DMS53 treated with DMSO at 0.1 percent for 48 hours (cell line): ENCODE measurements at regions not wholly inside any gene's neighbourhood (a gene's known extent, or its start where the extent isn't known, plus 50 kb on each side); places are given as distances from the start of the nearest gene placed in this dataset.
"Not testable (repeated sequence)": the region's sequence is repeated elsewhere in the genome, so short reads cannot be mapped to it uniquely, and the experiment has no call there.

Source experiments
- DNase-seq: peaks from one replicate; lab custom pipeline; 2025; ENCODE audit not compliant: unreplicated experiment; lab: John Stamatoyannopoulos, UW

DNA sequence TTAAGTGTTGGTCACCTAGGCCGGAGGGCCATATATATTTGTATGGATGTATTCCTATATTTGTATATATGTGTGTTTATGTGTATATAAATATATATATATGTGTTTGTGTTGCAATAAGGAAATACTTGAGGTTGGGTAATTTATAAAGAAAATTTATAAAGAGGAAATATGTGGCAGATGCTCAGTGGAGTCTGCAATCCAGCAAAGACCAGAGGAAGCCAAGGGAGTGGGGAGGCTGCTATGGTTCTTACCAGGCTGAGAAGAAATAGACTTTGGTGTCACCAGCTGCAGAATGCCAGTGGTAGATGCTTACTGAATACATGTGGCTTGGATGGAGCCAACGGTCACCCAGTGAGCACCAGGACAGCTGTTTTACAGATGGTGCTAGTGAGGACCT, 97.4 kb upstream of the ELOVL5 start:
- no peak for DNase-seq

DNA sequence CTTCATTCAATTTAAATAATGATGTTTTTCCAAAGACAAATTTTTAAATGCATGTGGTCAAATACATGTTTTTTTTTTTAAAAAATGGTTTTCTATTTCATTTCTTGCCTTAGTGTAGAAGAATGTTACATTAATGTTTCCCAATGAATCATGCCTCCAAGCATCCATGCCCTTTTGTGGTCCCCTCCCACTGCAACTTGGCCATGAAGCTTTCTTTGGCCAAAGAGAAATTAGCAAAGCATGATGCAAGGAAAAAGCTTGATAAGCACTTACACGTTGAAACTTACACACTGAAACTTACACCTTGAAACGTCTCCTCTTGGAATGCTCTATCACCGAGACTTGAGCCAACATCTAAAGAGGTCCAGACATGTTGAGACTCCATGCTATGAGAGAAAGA, 93.0 kb upstream of the ELOVL5 start:
- no peak for DNase-seq

DNA sequence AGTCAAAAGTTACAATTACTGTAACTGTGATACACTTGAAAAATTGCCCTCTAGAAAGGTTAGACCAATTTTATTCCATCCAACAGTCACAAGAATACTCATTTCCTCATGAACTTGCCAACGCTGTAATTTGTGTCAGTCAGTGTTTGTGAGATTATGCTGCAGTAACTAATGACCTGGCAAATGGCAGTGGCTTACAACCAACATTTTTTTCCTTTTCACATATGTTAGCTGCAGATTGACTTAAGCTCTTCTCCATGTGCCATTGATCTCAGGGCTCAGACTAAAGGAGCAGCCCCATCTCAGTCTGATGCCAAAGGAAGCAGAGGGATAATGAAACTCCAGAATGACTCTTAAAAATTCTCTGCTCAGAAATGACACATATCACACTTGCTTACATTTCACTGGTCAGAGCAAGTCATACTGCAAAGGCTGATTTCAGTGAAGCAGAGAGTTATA, 92.3 kb upstream of the ELOVL5 start:
- no peak for DNase-seq

DNA sequence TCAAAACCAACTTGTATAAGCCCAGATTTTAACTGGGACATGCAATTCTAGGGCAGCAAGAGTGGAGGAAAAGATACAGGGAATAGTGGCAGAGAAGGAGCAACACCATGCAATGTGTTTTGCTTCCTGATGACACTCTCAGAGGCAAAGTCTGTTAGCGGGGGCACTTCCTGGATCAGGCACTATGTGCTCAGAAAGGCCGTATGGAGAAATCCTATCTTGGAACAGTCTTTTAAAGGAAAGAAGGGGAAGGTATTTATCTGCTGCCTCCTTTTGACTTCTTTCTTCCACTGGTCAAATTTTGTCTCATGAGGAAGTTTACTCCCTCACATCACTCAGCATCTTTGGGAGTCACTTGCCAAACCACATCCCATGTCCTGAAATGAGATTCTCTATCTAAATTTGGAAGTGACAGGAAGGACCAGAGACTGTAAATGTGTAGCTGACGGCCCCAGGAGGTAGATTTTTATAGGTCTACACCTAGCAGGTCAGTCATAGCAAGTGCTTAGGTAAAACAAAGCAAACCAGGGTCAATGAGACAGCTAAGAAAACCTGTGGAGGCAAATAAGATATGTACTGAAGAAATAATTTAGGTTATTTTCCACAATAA, 91.7 kb upstream of the ELOVL5 start:
- no peak for DNase-seq

DNA sequence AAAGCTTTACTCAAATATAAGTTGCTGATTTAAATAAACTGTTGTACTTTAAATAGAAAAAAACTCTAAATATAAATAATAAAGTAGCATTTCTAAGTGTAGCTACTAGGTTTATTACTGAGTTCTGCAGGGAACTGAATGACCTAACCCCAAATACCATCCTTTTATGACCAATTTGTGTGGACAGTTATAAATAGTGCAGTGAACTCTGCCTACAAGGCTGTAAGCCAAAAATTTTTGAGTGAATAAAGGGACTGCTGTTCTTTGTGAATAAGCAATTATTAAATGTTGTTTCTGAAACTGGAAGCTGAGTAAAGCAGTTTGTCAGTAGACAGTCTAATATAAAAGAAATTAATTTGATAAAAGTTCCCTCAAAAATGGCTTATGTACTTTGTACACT, 90.8 kb upstream of the ELOVL5 start:
- no peak for DNase-seq

DNA sequence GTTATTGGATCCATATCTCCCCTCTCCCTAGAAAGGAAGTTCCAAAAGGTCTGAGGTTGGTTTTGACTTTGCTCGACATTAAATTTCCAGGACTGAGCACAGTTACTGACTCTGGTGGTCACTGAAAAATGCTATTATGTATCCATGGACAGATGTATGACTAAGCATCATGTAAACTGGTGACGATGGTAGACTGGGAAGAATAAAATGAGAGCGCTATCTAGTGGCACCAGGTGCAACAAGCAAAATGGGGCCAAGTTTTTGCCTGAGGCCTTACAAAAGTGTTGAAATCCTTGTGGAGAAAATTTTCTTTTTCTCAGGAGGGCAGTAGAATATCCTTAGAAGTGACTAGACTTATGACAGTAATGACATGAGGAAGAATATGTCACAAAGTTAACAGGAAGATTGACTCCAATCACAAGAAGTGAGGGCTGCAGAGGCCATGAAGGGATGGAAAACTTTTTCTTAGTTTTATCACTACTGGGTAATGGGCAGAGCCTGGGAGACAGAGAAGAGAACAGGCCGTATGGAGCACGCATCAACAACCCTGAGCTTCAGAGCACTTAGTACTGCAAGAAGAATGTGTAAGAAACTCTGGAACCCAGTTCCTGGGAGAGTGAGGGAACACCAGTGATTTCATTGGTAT, 88.9 kb upstream of the ELOVL5 start:
- peak; percentile 87 for DNase-seq

DNA sequence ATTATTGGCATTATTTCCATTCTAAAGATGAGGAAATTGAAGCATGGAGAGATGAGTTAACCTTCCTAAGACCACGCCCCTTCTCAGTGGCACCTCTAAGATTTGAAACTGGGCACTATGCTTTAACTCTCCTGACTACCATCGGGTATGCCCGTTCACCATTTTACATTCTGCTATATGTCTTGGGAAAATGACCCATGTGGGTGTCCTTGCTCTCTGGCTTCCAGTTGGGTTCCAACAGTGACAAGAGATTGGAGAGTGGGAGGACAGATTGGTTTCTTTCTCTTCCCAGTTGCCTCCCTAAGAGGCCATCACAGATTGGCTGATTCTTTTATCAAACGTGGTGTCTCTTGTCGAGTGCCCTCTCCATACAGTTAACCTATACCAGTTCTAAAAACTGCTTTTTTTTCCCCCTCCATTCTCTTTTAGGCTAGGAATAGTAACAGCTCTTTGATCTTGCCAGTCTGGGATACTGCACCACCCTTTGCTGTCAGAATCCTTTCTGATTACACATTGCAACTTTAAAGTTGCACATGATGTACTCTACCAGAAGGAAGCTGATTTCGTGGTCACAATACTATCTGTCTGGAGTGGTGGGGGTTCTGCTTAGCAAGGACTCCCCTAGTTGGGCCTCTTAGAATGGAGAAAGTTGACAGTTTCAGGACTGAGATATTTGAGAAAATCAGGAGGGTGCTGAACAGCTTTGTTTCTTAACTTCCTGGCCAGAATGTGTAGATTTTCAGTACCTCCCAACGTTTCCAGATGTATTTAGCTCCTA, 88.0 kb upstream of the ELOVL5 start:
- DNase-seq = no peak

DNA sequence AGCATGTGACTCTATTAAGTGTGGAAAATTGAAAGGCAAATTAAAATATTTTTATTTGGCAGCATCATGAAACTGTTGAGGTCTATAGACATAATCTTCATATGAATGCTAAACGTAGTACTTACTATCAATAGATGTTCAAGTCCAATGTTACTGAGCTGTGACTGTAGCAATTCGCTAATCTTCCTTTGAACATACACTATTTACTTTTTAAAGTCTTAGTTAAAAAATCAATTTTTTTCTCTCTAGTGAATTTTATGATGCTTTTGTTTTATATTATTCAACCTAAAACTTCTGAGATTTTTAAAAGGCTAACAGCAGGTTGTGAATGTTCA, 85.2 kb upstream of the ELOVL5 start:
- no peak for DNase-seq

DNA sequence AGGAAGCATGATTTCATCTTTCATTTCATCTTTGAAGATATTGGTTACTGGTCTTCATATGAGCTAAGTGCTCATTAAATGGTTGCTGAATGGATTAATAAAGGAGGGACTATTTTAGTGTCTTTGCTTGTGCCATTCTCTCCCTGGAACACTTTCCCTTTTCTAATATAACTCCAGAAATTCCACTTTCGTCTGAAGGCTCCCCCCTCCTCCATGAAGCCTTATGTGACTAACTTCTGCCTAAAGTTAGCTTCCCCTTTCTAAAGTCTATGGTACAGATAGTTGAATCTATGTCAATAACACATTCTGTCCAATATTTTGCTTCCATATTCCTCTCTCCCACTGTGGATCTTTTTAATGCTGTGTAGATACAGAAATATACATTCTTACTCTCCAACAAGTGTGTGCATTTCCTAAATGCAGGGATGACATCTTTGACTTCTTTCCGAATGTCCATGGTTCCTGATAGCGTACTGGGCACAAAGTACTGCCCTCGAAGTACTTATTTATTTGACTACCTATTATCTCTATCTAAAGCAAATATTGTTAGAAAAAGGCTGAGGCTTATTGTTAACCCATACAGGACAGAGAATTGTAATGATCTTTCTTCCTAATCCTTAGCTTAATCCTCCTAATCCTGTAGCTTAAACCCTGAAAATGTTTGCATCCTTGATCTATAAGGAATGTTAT, 84.7 kb upstream of the ELOVL5 start:
- peak; percentile 13 for DNase-seq

DNA sequence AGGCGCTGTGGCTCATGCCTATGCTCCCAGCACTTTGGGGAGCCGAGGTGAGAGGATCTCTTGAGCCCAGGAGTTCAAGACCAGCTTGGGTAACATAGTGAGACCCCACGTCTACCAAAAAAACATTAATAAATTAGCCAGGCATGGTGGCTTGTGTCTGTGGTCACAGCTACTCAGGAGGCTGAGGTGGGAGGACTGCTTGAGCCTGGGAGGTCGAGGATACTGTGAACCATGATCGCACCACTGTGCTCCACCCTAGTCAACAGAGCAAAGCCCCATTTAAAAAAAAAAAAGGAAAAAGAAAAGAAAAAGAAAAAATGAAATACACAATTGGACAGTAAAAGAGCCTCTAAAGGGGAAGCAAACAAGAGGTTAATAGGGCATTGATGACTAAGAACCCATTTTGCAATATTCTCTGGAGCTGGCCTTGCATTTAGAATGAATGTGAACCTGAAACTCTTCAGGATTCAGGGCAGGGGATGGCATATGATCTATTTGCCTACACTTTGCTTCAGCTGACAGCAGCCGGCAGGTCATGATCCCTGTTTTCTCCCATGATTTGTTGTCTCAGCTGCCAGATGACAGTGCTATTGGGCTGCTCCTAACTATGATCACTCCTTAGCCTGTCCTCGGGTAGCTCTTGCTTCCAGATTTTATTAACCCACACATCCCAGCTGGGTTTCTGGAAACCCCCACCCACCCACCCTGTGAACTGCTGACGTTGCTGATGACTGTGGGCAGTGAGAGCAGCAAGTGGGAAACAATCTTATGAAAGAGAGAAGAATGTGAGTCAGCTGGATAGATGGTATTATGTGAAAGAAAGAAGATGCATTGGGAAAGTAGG, 83.8 kb upstream of the ELOVL5 start:
- peak; percentile 89 for DNase-seq

DNA sequence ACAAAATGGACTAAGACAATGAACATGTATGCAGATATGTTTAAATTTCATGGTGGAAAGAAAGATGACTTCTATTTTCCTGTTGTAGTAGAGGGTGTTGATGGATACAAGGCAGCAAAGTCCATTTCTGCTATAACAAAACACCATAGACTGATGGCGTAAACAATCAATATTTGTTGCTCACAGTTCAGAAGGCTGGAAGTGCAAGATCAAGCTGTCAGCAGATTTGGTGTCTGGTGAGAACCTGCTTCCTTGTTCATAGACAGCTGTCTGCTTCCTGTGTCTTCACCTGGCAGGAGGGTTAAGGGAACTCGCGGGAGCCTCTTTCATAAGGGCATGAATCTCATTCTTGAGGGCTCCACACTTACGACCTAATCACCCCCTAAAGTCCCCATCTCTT, 83.0 kb upstream of the ELOVL5 start:
- peak; percentile 20 for DNase-seq

DNA sequence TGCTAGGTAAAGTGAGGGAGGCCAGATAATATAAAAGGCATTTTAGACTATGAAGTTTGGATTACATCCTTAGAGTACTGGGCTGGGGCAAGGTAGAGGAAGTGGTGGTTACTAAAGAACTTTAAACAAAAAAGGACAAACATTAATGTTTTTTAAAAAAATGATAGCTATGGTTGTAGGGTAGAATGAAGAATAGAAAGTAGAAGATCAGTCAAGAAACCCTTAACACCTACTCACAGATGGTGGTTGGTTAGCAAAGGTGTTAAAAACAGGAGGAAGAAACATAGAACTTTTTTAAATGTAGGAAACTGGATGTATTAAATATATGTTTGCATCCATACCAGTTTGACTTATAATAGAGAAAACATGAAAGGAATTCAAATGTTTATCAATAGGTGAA, 80.7 kb upstream of the ELOVL5 start:
- no peak for DNase-seq

DNA sequence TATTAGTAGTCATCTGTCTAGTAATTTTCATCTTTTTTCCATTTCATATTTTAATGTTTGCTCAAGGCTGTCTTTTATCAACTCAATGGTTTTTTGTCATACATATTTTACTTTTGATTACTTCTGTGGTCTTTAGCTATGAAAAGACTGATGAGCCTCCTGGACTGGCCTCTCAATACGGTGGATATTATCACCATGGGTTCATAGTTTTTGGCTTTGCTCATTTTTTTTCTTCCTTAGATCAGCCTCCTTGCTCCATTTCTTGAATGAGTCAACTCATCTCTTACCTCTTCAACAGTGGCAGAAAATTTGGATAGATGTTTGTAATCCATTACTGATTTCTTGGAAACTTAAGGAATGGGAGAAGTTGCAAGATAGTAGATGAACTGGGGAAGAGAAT, 80.1 kb upstream of the ELOVL5 start:
- DNase-seq = no peak

DNA sequence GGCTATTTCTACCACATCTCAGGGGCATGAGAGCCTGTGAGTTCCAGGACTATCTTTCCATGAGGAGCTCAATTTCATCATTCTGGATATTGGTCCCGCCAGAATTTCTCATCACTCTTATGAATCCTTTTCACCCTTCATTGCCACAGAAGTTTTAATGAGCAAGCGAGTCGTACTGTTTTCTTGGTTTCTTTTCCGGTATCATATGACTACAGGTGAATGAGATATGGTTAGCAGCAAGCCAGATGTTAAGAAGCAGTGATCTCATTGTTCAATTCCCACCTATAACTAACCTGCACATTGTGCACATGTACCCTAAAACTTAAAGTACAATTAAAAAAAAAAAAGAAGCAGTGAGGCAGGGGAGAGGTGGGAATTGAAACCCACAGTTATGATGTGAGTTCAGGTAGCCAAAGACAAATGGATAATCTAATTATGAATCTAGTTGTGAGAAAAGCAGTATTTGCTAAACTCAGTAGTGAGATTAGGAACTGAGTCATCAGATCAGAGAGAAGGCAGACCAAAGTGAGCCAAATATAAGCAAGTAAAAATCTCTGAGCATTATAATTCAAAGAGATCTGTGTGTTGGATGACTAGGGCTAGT, 78.0 kb upstream of the ELOVL5 start:
- no peak for DNase-seq

DNA sequence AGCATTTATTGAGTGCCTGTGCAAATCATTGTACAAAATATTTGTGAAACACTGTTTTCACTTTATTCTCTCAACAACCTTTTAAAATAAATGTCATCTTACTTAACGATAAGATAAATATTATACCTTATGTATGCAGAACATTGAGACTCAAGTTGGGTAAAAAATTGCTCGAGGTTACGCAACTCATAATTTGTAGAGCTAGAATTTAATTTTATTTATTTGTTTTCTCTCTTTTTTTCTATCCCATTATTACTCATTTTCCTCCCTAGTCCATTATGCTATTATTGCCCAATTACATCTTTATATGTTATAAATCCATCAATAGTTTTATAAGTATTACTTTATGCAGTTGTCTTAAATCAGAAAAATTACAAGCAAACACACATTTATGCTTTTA, 77.4 kb upstream of the ELOVL5 start:
- no peak for DNase-seq

DNA sequence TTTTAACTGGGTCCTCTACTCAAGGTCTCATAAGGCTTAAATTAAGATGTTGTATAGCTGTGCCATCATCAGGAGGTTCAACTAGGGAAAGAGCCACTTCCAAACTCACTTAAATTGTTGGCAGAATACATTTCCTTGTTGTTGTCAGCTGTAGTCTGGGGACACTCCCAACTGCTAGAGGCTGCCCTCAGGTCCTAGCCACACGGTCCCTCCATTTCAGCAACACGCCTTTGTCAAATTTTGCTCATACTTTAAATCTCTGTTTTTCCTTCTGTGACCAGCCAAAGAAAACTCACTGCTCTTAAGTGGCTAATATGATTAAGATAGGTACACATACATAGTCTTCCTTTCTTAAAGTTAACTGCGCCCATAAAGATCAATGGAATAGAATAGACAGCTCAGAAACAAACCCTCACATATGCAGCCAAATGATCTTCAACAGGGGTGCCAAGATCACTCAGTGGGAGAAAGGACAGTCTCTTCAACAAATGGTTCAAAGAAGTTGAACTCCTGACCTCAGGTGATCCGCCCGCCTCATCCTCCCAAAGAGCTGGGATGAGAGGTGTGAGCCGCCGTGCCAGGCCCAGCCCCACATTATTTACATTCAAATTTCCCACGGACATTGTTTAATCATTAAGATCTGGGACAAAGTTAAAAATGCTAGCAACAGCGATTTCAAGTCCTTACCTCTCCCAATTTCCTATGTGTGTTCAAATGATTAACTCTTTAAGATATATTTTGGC, 76.4 kb upstream of the ELOVL5 start:
- DNase-seq = no peak

DNA sequence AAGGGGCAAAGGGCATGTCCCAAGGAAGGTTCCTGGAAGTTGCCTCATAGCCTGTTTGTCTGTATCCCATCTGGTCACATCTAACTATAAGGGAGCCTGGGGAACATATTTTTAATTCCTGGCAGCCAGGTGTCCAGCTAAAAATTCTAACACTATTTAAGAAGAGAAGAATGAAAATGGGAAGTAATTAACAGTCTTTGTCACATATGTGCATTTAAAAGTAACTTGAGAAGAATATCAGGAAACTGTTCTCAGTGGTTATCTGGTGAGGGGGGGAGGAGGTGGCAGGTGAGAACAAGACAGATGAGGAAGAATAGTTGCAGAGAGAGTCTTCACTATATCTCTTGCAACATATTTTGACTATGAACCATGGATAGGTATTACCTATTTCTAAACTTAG, 75.5 kb upstream of the ELOVL5 start:
- no peak for DNase-seq

DNA sequence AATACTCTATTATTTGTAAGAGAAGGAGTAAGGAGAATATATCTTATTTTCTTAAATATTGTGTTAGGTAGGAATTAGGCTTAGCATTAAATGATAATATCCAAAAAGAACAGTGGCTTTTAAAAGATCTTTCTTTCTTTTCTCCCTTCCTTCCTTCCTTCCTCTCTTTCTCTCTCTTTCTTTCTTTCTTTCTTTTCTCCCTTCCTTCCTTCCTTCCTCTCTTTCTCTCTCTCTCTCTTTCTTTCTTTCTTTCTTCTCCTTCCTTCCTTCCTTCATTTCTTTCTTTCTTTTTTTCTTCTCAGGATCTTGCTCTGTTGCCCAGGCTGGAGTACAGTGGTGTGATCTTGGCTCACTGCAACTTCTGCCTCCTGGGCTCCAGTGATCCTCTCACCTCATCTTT, 74.8 kb upstream of the ELOVL5 start:
- not testable (repeated sequence) for DNase-seq

DNA sequence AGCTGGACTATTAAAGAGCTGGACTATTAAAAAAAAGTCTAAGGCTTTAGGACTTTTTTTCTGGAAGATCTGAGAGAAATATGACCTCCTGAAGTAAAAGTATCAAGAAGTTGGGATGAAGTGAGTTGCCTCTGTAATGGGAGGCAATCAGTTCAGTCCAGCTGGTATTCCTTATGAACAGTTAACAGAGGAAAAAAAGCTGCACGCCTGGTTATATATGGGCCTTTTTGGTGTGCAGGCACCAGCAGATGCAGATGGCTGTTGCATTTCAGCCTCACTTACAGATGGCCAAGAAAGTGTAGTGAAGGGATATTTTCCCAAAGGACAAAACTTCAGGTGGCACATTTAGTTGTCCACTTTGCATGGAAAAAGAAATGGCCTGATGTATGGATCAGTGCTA, 70.3 kb upstream of the ELOVL5 start:
- DNase-seq = no peak

DNA sequence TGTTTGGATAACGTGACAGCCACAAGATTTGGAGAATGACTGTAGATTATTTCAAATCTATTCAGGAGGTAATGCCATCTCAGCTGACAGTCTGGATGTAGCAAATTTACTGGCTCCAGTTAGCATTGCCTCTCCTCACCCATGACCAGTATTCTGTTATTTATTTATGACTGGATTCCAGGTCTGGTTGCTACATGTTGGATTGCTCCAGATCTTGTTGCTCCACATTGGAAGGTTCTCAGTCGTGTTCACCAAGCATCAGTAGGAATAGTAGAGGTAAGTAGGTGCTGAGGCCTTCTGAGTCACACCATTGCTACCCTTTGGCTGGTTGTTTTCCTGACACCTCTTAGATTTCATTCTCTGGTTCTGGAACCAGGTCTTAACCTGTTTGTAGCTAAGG, 69.5 kb upstream of the ELOVL5 start:
- no peak for DNase-seq
